Peyer's patch (tissue), 4 donors: ENCODE measurements at regions not wholly inside any gene's neighbourhood (a gene's known extent, or its start where the extent isn't known, plus 50 kb on each side); places are given as distances from the start of the nearest gene placed in this dataset.

Experiments
- CTCF ChIP-seq, 6 experiments: fragments of 450-650 bp in 4 of 6; fragments of 200-600 bp in 2 of 6; sonication (generic) in 1 of 6; IDR thresholded peaks; one replicate each; pipeline ENCODE4 v1.5.1; 2017 to 2019; ENCODE audit warnings: antibody characterized with exemption in 6 of 6, mild to moderate bottlenecking in 3 of 6, moderate library complexity in 1 of 6
- POLR2A ChIP-seq, 2 donors: fragments of 450-650 bp; IDR thresholded peaks; one replicate each; pipeline ENCODE4 v1.5.1; 2017; ENCODE audit warnings: antibody characterized with exemption in 2 of 2, mild to moderate bottlenecking in 2 of 2, moderate library complexity in 2 of 2

- TF ChIP-seq CTCF (IDR thresholded peaks at IDR 0.05) (no peak), POLR2A (IDR thresholded peaks at IDR 0.05) (no peak)
Observed at GRCh38 chr2:21261591-21261990, 137.8 kb downstream of the TDRD15 start.
